ENCODE measurements at regions not wholly inside any gene's neighbourhood (a gene's known extent, or its start where the extent isn't known, plus 50 kb on each side); places are given as distances from the start of the nearest gene placed in this dataset.

DNA sequence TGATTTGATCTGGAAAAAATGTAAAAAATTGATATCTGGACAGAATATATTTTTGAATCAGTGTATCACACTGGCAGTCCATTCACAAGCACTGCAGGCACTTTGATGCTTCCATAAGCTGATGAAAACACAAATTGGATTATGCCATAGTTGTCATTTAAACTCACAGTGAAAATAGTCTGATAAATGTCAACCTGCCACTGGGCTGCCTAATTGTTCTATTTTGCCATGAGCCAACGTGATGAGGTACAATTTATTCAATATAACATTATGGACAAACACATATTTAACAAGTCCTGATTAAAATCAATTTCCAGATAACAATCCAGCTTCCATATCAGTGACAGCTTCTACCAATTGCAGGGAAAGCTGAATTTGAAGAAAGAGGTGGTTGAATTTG lies 1244.9 kb downstream of the EFNB2 start:
- TF ChIP-seq, protein P1, sequence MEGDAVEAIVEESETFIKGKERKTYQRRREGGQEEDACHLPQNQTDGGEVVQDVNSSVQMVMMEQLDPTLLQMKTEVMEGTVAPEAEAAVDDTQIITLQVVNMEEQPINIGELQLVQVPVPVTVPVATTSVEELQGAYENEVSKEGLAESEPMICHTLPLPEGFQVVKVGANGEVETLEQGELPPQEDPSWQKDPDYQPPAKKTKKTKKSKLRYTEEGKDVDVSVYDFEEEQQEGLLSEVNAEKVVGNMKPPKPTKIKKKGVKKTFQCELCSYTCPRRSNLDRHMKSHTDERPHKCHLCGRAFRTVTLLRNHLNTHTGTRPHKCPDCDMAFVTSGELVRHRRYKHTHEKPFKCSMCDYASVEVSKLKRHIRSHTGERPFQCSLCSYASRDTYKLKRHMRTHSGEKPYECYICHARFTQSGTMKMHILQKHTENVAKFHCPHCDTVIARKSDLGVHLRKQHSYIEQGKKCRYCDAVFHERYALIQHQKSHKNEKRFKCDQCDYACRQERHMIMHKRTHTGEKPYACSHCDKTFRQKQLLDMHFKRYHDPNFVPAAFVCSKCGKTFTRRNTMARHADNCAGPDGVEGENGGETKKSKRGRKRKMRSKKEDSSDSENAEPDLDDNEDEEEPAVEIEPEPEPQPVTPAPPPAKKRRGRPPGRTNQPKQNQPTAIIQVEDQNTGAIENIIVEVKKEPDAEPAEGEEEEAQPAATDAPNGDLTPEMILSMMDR (conservative IDR thresholded peaks at IDR 0.05; ENCODE audit: low read depth, low read length): no peak
- DNase-seq (ENCODE audit: low read depth): no peak

GRCh38 chr13:105285526-105285925 lies 1249.9 kb downstream of the EFNB2 start:
- TF ChIP-seq, protein P1 (conservative IDR thresholded peaks at IDR 0.05; ENCODE audit: low read depth, low read length): no peak
- DNase-seq (ENCODE audit: low read depth): no peak

More for the DNA sequence above, 1244.9 kb downstream of the EFNB2 start:
- no peak overlapping the region for H3K4me3 ChIP-seq (ENCODE audit: low read length)

DNA sequence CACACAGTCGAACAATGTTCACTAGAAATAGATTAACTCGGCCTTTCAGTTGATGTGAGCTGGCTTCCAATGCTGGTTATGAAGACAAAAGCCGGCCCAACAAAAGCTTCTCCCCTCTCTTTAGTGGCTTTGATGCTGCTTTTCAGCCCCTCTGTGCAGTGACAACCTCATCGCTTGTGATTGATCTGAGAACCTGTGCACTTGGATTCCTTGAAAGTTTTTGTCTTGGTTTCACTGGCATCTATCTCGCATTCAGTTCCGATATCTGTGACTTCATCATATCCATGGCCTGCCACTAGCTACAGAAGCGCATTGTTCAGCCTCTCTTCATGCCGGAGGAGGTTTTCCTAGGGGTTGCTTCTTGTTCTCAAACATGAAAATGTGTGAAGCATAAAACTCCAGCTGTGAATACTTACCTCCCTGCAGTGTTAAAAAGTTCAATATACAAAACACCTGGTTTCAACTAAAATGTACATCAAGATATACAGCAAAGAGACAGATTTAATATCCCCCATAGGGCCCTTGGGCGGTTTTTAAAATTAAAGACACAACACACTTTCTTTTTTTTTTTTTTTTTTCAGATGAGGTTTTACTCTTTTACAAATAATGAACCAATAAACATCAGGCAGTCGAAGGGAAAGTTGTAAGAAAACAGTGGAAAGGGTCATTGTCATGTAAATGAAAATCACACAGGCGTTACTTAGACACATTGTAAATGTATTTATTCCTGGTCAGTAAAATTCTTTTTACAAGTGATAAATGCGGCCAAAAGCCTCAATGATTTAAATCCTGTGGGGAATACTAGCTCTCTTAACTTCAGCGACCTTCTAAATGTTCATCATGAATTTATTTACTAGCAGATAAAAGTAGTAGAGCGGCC lies 1252.8 kb downstream of the EFNB2 start:
- no peak for DNase-seq (ENCODE audit: low read depth)

More at GRCh38 chr13:105285526-105285925, 1249.9 kb downstream of the EFNB2 start:
- no peak overlapping the region for H3K4me3 ChIP-seq (ENCODE audit: low read length)

GRCh38 chr13:105278943-105279381 lies 1256.5 kb downstream of the EFNB2 start:
- no peak overlapping the region for H3K4me3 ChIP-seq (ENCODE audit: low read length)
- no peak for DNase-seq (ENCODE audit: low read depth)
- TF ChIP-seq, protein P1 (conservative IDR thresholded peaks at IDR 0.05; ENCODE audit: low read depth, low read length): no peak

More for the DNA sequence above, 1252.8 kb downstream of the EFNB2 start:
- TF ChIP-seq, protein P1 (conservative IDR thresholded peaks at IDR 0.05; ENCODE audit: low read depth, low read length): no peak
- no peak overlapping the region for H3K4me3 ChIP-seq (ENCODE audit: low read length)

GRCh38 chr13:105276571-105276970 lies 1258.9 kb downstream of the EFNB2 start:
- DNase-seq (ENCODE audit: low read depth): no peak
- TF ChIP-seq, protein P1 (conservative IDR thresholded peaks at IDR 0.05; ENCODE audit: low read depth, low read length): no peak
- no peak overlapping the region for H3K4me3 ChIP-seq (ENCODE audit: low read length)

- TF ChIP-seq, protein P1 (conservative IDR thresholded peaks at IDR 0.05; ENCODE audit: low read depth, low read length): no peak
- H3K4me3 ChIP-seq (ENCODE audit: low read length): no peak overlapping the region
- no peak for DNase-seq (ENCODE audit: low read depth)
Measured at GRCh38 chr13:105273665-105274222, 1261.7 kb downstream of the EFNB2 start.

Measured in retinal pigment epithelial cell (primary cell).